PC-3 (cell line): ENCODE measurements at regions not wholly inside any gene's neighbourhood (a gene's known extent, or its start where the extent isn't known, plus 50 kb on each side); places are given as distances from the start of the nearest gene placed in this dataset.

ENCODE experiments used
- ATAC-seq: fragments of 200-7000 bp; cut with Tn5 transposase; 2 replicates; pipeline ENCODE4 v1.9.1; 2020; ENCODE audit warnings: mild to moderate bottlenecking, moderate library complexity
- BruUV-seq: library from RNA; stranded (reverse); fragments of 400-500 nt; replicated peaks from 2 replicates; lab custom pipeline; 2021; lab: Mats Ljungman, UMichigan
- CTCF ChIA-PET: fragments of 300-600 bp; sonication (Branson Sonifier 250); formaldehyde crosslinking; loops from one replicate; lab custom pipeline; 2022; ENCODE audit warnings: antibody characterized with exemption; lab: Charles Lee
- POLR2A ChIA-PET: fragments of 300-600 bp; sonication (Branson Sonifier 250); formaldehyde crosslinking; loops from one replicate; lab custom pipeline; 2022; ENCODE audit warnings: antibody characterized with exemption; ENCODE audit not compliant: unreplicated experiment; lab: Charles Lee
- DNase-seq: peaks from one replicate; pipeline ENCODE4 v3.0.0-alpha.2; 2015
- H2AFZ ChIP-seq: fragments of 300-600 bp; sonication (generic); 2 replicates; pipeline ENCODE4 v1.6.0; 2016; ENCODE audit warnings: antibody characterized with exemption, low read length
- H3F3A ChIP-seq: fragments of 300-600 bp; sonication (generic); one replicate; pipeline ENCODE4 v1.6.0; 2017; ENCODE audit warnings: antibody characterized with exemption, low read length, control low read depth, mild to moderate bottlenecking; ENCODE audit not compliant: unreplicated experiment
- H3K27ac ChIP-seq: fragments of 300-600 bp; sonication (generic); 2 replicates; pipeline ENCODE4 v1.5.1; 2016; ENCODE audit warnings: mild to moderate bottlenecking, low read length
- H3K27me3 ChIP-seq: fragments of 300-600 bp; sonication (generic); 2 replicates; pipeline ENCODE4 v1.6.1; 2016; ENCODE audit warnings: low read length, mixed read lengths
- H3K36me3 ChIP-seq: fragments of 300-600 bp; sonication (generic); 2 replicates; pipeline ENCODE4 v1.6.1; 2016; ENCODE audit warnings: low read depth, mixed run types, low read length, mixed read lengths
- H3K4me1 ChIP-seq: fragments of 300-600 bp; sonication (generic); 2 replicates; pipeline ENCODE4 v1.5.1; 2016; ENCODE audit warnings: low read length; ENCODE audit not compliant: insufficient read depth
- H3K4me2 ChIP-seq: fragments of 300-600 bp; sonication (generic); 2 replicates; pipeline ENCODE4 v1.6.0; 2016; ENCODE audit warnings: low read length
- H3K4me3 ChIP-seq: fragments of 300-600 bp; sonication (generic); 2 replicates; pipeline ENCODE4 v1.5.1; 2016; ENCODE audit warnings: mild to moderate bottlenecking, low read length, mixed read lengths
- H3K79me2 ChIP-seq: fragments of 300-600 bp; sonication (generic); 2 replicates; pipeline ENCODE4 v1.6.1; 2017; ENCODE audit warnings: low read length, mixed read lengths
- H3K9ac ChIP-seq: fragments of 300-600 bp; sonication (generic); 2 replicates; pipeline ENCODE4 v1.6.0; 2016; ENCODE audit warnings: mild to moderate bottlenecking, low read length
- H3K9me2 ChIP-seq: fragments of 300-600 bp; sonication (generic); replicated peaks from 2 replicates; pipeline ENCODE4 v1.6.1; 2016; ENCODE audit warnings: mixed run types, low read length, mixed read lengths
- H3K9me3 ChIP-seq: fragments of 300-600 bp; sonication (generic); 2 replicates; pipeline ENCODE4 v1.6.1; 2016; ENCODE audit warnings: low read length, mixed read lengths
- H4K20me1 ChIP-seq: fragments of 300-600 bp; sonication (generic); 2 replicates; pipeline ENCODE4 v1.6.1; 2016; ENCODE audit warnings: low read length, mixed read lengths
- CTCF ChIP-seq: fragments of 300-600 bp; sonication (generic); conservative IDR thresholded peaks from 2 replicates; pipeline ENCODE4 v1.5.1; 2017; ENCODE audit warnings: antibody characterized with exemption, low read depth, mild to moderate bottlenecking, low read length
- EZH2 ChIP-seq: fragments of 300-600 bp; sonication (generic); IDR thresholded peaks from one replicate; pipeline ENCODE4 v1.6.1; 2017; ENCODE audit warnings: antibody characterized with exemption, mild to moderate bottlenecking, low read length; ENCODE audit not compliant: unreplicated experiment
- EZH2phosphoT487 ChIP-seq: fragments of 300-600 bp; sonication (generic); IDR thresholded peaks from 2 replicates; pipeline ENCODE4 v1.6.1; 2018; ENCODE audit warnings: mild to moderate bottlenecking, antibody characterized with exemption, low read length, borderline replicate concordance
- intact Hi-C: fragments of 100-400 bp; cut with micrococcal nuclease; formaldehyde crosslinking; loops from 2 replicates; pipeline ENCODE4 v1.9.0; 2023

- BruUV-seq: no TSS peak
Measured at GRCh38 chr2:142575561-142575960, 301.9 kb upstream of the KYNU start.

GRCh38 chr2:142574388-142574787 is 303.1 kb upstream of the KYNU start:
- Histone ChIP-seq H4K20me1 (no peaks in the 10 kb centered on the region), H3K9me2 (no peaks in the 10 kb centered on the region), H2AFZ (no peak overlapping the region), H3K9ac (no peak overlapping the region), H3K79me2 (no peaks in the 10 kb centered on the region), H3K27ac (no peak overlapping the region), H3K27me3 (0 out of 2 replicates have a peak, but pooled peaks cover 9% of the 10 kb centered on the region), H3K4me2 (no peak overlapping the region), H3K4me1 (no peaks in the 10 kb centered on the region), H3F3A (no peaks in the 10 kb centered on the region), H3K4me3 (no peak overlapping the region), H3K36me3 (no peaks in the 10 kb centered on the region), H3K9me3 (no peaks in the 10 kb centered on the region)
- no peak for TF ChIP-seq CTCF
- TF ChIP-seq EZH2: no peak
- no peak for TF ChIP-seq EZH2phosphoT487
- DNase-seq: no peak
- intact Hi-C loops: no loop called here
- no TSS peak for BruUV-seq
- POLR2A ChIA-PET: no interaction called here
- ATAC-seq: no peak
- CTCF ChIA-PET: no interaction called here

More at GRCh38 chr2:142575561-142575960, 301.9 kb upstream of the KYNU start:
- Histone ChIP-seq H3K4me1 (no peaks in the 10 kb centered on the region), H3F3A (no peaks in the 10 kb centered on the region), H4K20me1 (no peaks in the 10 kb centered on the region), H3K9ac (no peak overlapping the region), H3K36me3 (no peaks in the 10 kb centered on the region), H3K4me2 (no peak overlapping the region), H3K4me3 (no peak overlapping the region), H3K27me3 (0 out of 2 replicates have a peak, but pooled peaks cover 9% of the 10 kb centered on the region), H3K79me2 (no peaks in the 10 kb centered on the region), H3K9me2 (no peaks in the 10 kb centered on the region), H3K9me3 (no peaks in the 10 kb centered on the region), H2AFZ (no peak overlapping the region), H3K27ac (no peak overlapping the region)
- TF ChIP-seq EZH2phosphoT487 (no peak), EZH2 (no peak), CTCF (no peak)
- ChIA-PET CTCF (interaction anchor here (0.6 kb wide), 1 partner anchor 409 kb away, joined by 4 read pairs; no protein-coding TSS in a partner anchor), POLR2A (no interaction called here)
- DNase-seq (no peak), ATAC-seq (no peak)
- intact Hi-C loops: no loop called here

- H3K27ac ChIP-seq: no peak overlapping the region
- no TSS peak for BruUV-seq
- CTCF ChIA-PET: no interaction called here
Measured at GRCh38 chr2:142572346-142573132, 304.9 kb upstream of the KYNU start.

More at GRCh38 chr2:142572346-142573132, 304.9 kb upstream of the KYNU start:
- ATAC-seq (no peak), DNase-seq (no peak)
- Histone ChIP-seq H3K9me3 (no peaks in the 10 kb centered on the region), H3F3A (no peaks in the 10 kb centered on the region), H3K9ac (no peak overlapping the region), H3K4me2 (no peak overlapping the region), H2AFZ (no peak overlapping the region), H3K27me3 (0 out of 2 replicates have a peak, but pooled peaks cover 9% of the 10 kb centered on the region), H3K36me3 (no peaks in the 10 kb centered on the region), H3K4me3 (no peak overlapping the region), H3K79me2 (no peaks in the 10 kb centered on the region), H4K20me1 (no peaks in the 10 kb centered on the region), H3K9me2 (no peaks in the 10 kb centered on the region), H3K4me1 (no peaks in the 10 kb centered on the region)
- POLR2A ChIA-PET: no interaction called here
- TF ChIP-seq CTCF (no peak), EZH2 (no peak), EZH2phosphoT487 (no peak)
- intact Hi-C loops: no loop called here
